OCI-LY1 (cell line): ENCODE measurements at regions not wholly inside any gene's neighbourhood (a gene's known extent, or its start where the extent isn't known, plus 50 kb on each side); places are given as distances from the start of the nearest gene placed in this dataset.

ENCODE experiments used
- H2AFZ ChIP-seq: fragments of 200-600 bp; sonication (generic), shearing (Covaris generic); 2 replicates; pipeline ENCODE4 v1.6.0; 2014; ENCODE audit warnings: antibody characterized with exemption, mild to moderate bottlenecking, low read length
- H3F3A ChIP-seq: fragments of 200-600 bp; sonication (generic), shearing (Covaris generic); 2 replicates; pipeline ENCODE4 v1.6.0; 2014; ENCODE audit warnings: mild to moderate bottlenecking, antibody characterized with exemption, low read length, moderate library complexity; ENCODE audit not compliant: insufficient read depth
- H3K27ac ChIP-seq: fragments of 200-600 bp; sonication (generic); 2 replicates; pipeline ENCODE4 v1.5.1; 2014; ENCODE audit warnings: low read length, mixed run types, mild to moderate bottlenecking, low read depth; ENCODE audit not compliant: poor library complexity, severe bottlenecking
- H3K27me3 ChIP-seq: fragments of 200-600 bp; sonication (generic); 2 replicates; pipeline ENCODE4 v1.6.0; 2014; ENCODE audit warnings: antibody characterized with exemption, mild to moderate bottlenecking, low read length, moderate library complexity; ENCODE audit not compliant: insufficient read depth
- H3K36me3 ChIP-seq: fragments of 200-600 bp; sonication (generic); 2 replicates; pipeline ENCODE4 v1.6.1; 2014; ENCODE audit warnings: mild to moderate bottlenecking, antibody characterized with exemption, low read length, moderate library complexity, mixed read lengths; ENCODE audit not compliant: insufficient read depth
- H3K4me1 ChIP-seq: fragments of 200-600 bp; sonication (generic); 2 replicates; pipeline ENCODE4 v1.5.1; 2014; ENCODE audit warnings: mild to moderate bottlenecking, low read length, moderate library complexity; ENCODE audit not compliant: insufficient read depth, severe bottlenecking
- H3K4me2 ChIP-seq: fragments of 200-600 bp; sonication (generic), shearing (Covaris generic); 2 replicates; pipeline ENCODE4 v1.6.1; 2014; ENCODE audit warnings: low read length
- H3K4me3 ChIP-seq: fragments of 200-600 bp; sonication (generic); 2 replicates; pipeline ENCODE4 v1.5.1; 2014; ENCODE audit warnings: low read length, low read depth, mild to moderate bottlenecking, mixed read lengths; ENCODE audit not compliant: poor library complexity, severe bottlenecking
- H3K79me2 ChIP-seq: fragments of 200-600 bp; shearing (Covaris generic); 2 replicates; pipeline ENCODE4 v1.6.1; 2016; ENCODE audit warnings: mixed run types, low read length, mixed read lengths; ENCODE audit not compliant: insufficient read depth
- H3K9ac ChIP-seq: fragments of 200-600 bp; sonication (generic), shearing (Covaris generic); 2 replicates; pipeline ENCODE4 v1.6.1; 2014; ENCODE audit warnings: mild to moderate bottlenecking, low read length, mixed read lengths
- H3K9me2 ChIP-seq: fragments of 200-600 bp; sonication (generic), shearing (Covaris generic); 2 replicates; pipeline ENCODE4 v1.6.1; 2014; ENCODE audit warnings: low read depth, mild to moderate bottlenecking, low read length, mixed read lengths
- H3K9me3 ChIP-seq: fragments of 200-600 bp; shearing (Covaris generic); 2 replicates; pipeline ENCODE4 v1.6.1; 2014; ENCODE audit warnings: low read length, mixed read lengths
- H4K20me1 ChIP-seq: fragments of 200-600 bp; sonication (generic), shearing (Covaris generic); 2 replicates; pipeline ENCODE4 v1.6.0; 2016; ENCODE audit warnings: mild to moderate bottlenecking, low read length; ENCODE audit not compliant: insufficient read depth
- EZH2 ChIP-seq: fragments of 200-600 bp; sonication (generic), shearing (Covaris generic); IDR thresholded peaks from 2 replicates; pipeline ENCODE4 v1.8.0; 2017; ENCODE audit warnings: borderline replicate concordance, mixed run types, mild to moderate bottlenecking, antibody characterized with exemption, low read length, moderate library complexity, mixed read lengths
- TF ChIP-seq, protein P1 (sequence below): fragments of 200-600 bp; sonication (generic), shearing (Covaris generic); IDR thresholded peaks from 2 replicates; pipeline ENCODE4 v1.5.1; 2017; ENCODE audit warnings: mild to moderate bottlenecking, antibody characterized with exemption, low read length, moderate library complexity, mixed read lengths

DNA sequence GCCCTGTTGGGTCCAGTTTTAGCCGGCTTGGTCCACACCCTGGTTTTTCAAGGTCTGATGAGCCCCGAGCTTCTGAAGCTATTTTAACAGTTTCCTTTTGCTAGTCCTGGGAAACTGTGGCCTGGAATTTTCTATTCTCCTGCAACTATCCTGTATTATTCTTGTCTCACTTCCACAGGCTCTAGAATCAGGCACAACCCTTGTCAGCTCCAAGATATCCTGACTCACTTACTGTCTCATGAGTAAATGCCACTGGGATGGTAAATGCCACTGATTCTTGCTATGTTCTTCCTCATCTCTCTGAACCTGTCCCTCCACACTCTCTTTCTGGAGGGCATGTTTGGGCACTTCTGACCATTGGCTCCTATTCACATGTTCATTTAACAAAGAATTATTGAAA is 611.5 kb upstream of the IGFBP3 start:
- no peak overlapping the region for H3K9ac ChIP-seq
- H3K79me2 ChIP-seq = no peaks in the 10 kb centered on the region
- H2AFZ ChIP-seq = no peak overlapping the region
- no peaks in the 10 kb centered on the region for H3K4me1 ChIP-seq
- H3K36me3 ChIP-seq = no peaks in the 10 kb centered on the region
- H3K27ac ChIP-seq = no peak overlapping the region
- no peaks in the 10 kb centered on the region for H3K9me3 ChIP-seq
- no peaks in the 10 kb centered on the region for H3F3A ChIP-seq
- H3K4me3 ChIP-seq = no peak overlapping the region
- no peaks in the 10 kb centered on the region for H3K9me2 ChIP-seq
- H3K4me2 ChIP-seq = no peak overlapping the region
- no peaks in the 10 kb centered on the region; the same call in 1 of the 2 replicates for H3K27me3 ChIP-seq
- no peaks in the 10 kb centered on the region for H4K20me1 ChIP-seq
- TF ChIP-seq EZH2 = no peak
- TF ChIP-seq, protein P1, sequence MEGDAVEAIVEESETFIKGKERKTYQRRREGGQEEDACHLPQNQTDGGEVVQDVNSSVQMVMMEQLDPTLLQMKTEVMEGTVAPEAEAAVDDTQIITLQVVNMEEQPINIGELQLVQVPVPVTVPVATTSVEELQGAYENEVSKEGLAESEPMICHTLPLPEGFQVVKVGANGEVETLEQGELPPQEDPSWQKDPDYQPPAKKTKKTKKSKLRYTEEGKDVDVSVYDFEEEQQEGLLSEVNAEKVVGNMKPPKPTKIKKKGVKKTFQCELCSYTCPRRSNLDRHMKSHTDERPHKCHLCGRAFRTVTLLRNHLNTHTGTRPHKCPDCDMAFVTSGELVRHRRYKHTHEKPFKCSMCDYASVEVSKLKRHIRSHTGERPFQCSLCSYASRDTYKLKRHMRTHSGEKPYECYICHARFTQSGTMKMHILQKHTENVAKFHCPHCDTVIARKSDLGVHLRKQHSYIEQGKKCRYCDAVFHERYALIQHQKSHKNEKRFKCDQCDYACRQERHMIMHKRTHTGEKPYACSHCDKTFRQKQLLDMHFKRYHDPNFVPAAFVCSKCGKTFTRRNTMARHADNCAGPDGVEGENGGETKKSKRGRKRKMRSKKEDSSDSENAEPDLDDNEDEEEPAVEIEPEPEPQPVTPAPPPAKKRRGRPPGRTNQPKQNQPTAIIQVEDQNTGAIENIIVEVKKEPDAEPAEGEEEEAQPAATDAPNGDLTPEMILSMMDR = no peak

DNA sequence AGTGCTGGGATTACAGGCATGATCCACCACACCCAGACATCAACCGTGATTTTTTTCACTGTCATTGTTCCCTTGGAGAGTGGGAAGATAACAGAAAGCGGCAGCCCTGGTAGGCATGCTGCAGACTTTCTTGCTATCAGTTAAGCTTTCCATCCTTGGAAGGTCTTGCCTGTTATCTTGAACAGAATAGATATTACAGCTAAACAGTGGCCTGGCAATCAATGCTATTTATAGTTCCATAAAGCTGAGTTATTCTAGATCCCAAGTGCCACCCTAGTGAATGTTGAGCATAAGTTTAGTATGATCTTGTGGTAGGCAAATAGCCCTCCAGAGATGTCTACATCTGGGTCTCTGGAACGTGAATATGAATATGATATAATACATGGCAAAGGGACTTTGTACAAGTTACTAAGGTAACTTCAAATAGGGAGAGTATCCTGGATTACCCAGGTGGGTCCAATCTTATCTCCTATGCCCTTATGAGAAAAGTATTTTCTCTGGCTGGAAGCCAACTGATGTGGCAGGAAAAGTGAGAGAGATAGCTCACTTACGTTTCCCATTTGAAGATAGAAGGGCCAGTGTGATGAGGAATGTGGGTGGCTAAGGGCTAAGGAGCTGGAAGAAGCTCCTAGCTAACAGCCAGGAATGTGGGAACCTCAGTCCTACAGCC is 609.1 kb upstream of the IGFBP3 start:
- H3K9me2 ChIP-seq = no peaks in the 10 kb centered on the region
- H3K27ac ChIP-seq = no peak overlapping the region

DNA sequence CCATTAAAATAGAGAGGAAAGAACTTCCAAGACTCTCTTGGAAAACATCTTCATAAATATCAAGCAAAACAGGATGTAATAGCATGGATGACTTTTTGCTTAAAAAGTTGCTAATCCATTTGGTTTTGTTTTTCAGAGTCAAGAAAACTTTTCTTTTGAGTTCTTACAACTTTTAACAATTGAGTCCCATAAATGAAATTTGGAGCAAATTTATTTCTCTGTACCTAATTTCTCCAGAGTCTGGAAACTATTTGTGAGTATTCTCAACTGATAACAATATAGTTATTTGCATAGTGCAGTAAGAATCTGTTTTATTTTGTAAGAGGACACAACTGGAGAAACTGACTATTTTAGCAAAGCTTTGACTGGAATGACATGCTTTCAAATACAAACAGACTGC is 606.3 kb upstream of the IGFBP3 start:
- no peak overlapping the region for H3K9ac ChIP-seq
- no peaks in the 10 kb centered on the region for H3K4me1 ChIP-seq
- no peak overlapping the region for H2AFZ ChIP-seq
- H3K4me3 ChIP-seq = no peak overlapping the region
- no peaks in the 10 kb centered on the region for H3K36me3 ChIP-seq
- H3K9me3 ChIP-seq = peaks cover 2% of the 10 kb centered on the region; the same call in 1 of the 2 replicates
- TF ChIP-seq EZH2 = no peak
- TF ChIP-seq, protein P1 = no peak
- H3K9me2 ChIP-seq = no peaks in the 10 kb centered on the region
- no peaks in the 10 kb centered on the region for H3F3A ChIP-seq
- H4K20me1 ChIP-seq = no peaks in the 10 kb centered on the region
- H3K79me2 ChIP-seq = no peaks in the 10 kb centered on the region
- H3K27me3 ChIP-seq = no peaks in the 10 kb centered on the region
- no peak overlapping the region for H3K4me2 ChIP-seq
- H3K27ac ChIP-seq = no peak overlapping the region

More for the DNA sequence above, 609.1 kb upstream of the IGFBP3 start:
- no peak overlapping the region for H3K9ac ChIP-seq
- no peaks in the 10 kb centered on the region for H3K36me3 ChIP-seq
- no peaks in the 10 kb centered on the region for H4K20me1 ChIP-seq
- no peak overlapping the region for H2AFZ ChIP-seq
- no peaks in the 10 kb centered on the region for H3K27me3 ChIP-seq
- H3K9me3 ChIP-seq = peaks cover 2% of the 10 kb centered on the region; the same call in 1 of the 2 replicates
- no peak overlapping the region for H3K4me3 ChIP-seq
- no peaks in the 10 kb centered on the region for H3K4me1 ChIP-seq
- H3K79me2 ChIP-seq = no peaks in the 10 kb centered on the region
- H3F3A ChIP-seq = no peaks in the 10 kb centered on the region
- no peak overlapping the region for H3K4me2 ChIP-seq
- TF ChIP-seq, protein P1 = no peak
- no peak for TF ChIP-seq EZH2
